Esophagus (tissue), 2 donors: ENCODE measurements at regions not wholly inside any gene's neighbourhood (a gene's known extent, or its start where the extent isn't known, plus 50 kb on each side); places are given as distances from the start of the nearest gene placed in this dataset.

ENCODE experiments used
- H3K27ac ChIP-seq, 2 donors: one replicate each; pipeline ENCODE4 v1.5.1; 2013; ENCODE audit warnings: low read depth in 2 of 2, mild to moderate bottlenecking in 2 of 2, inconsistent platforms in 1 of 2, low read length in 1 of 2, moderate library complexity in 1 of 2
- H3K27me3 ChIP-seq, 2 donors: one replicate each; pipeline ENCODE4 v1.6.1; 2013; ENCODE audit warnings: low read length in 2 of 2, control low read depth in 1 of 2, mild to moderate bottlenecking in 1 of 2; ENCODE audit not compliant: insufficient read depth in 2 of 2, control insufficient read depth in 1 of 2
- H3K36me3 ChIP-seq, 2 donors: one replicate each; pipeline ENCODE4 v1.6.1; 2013; ENCODE audit warnings: low read length in 1 of 2; ENCODE audit not compliant: control insufficient read depth in 2 of 2, insufficient read depth in 2 of 2
- H3K4me1 ChIP-seq, 2 donors: one replicate each; pipeline ENCODE4 v1.6.1; 2013; ENCODE audit warnings: low read length in 1 of 2; ENCODE audit not compliant: control insufficient read depth in 2 of 2, insufficient read depth in 2 of 2
- H3K4me3 ChIP-seq, 2 donors: one replicate each; pipeline ENCODE4 v1.5.1; 2013; ENCODE audit warnings: low read length in 2 of 2, mild to moderate bottlenecking in 2 of 2, low read depth in 1 of 2, moderate library complexity in 1 of 2
- H3K9me3 ChIP-seq, 2 donors: one replicate each; pipeline ENCODE4 v1.6.1; 2013; ENCODE audit warnings: mild to moderate bottlenecking in 2 of 2, low read depth in 1 of 2, low read length in 1 of 2, moderate library complexity in 1 of 2; ENCODE audit not compliant: control insufficient read depth in 2 of 2, insufficient read depth in 1 of 2
- WGBS, 2 donors: extraction: QIAGEN DNeasy Blood & Tissue Kit; methylation state at CpG; one replicate each; pipeline ENCODE4 v1.1.7; 2013; 5-methylcytosine and 5-hydroxymethylcytosine counted together
- donor health status: healthy with polysubstance abuse.
- donor health status: Bipolar disorder and iron deficiency.

DNA sequence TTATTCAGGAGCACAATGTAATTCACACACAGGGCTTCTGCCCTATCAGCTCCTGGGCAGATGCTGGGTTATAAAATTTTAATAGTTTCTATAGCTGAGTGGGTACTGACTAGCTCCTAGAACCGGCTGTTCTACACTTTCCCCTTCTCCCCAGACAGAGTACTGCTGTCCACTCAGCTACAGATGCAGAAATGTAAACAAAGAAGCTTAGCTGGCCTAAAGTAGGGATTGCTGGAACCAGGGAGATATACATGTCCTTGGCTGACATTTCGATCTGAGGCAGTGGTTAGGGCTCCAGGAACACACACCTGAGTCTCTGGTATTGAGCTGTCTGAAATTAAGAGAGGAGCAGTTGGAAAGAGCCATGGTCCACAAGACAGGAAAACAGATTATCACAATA is 211.5 kb upstream of the USP24 start:
- Histone ChIP-seq H3K4me1 (peaks cover 0 to 4% of the 10 kb centered on the region in 2 donors), H3K27ac (no peak overlapping the region), H3K9me3 (no peaks in the 10 kb centered on the region), H3K36me3 (no peaks in the 10 kb centered on the region), H3K27me3 (no peaks in the 10 kb centered on the region), H3K4me3 (no peak overlapping the region)
- 56 to 69% methylated on average over 2 of the region's 2 CpGs for WGBS, 2 donors

GRCh38 chr1:55426156-55426555 is 211.0 kb upstream of the USP24 start:
- H3K27ac ChIP-seq: no peak overlapping the region
- no peaks in the 10 kb centered on the region for H3K9me3 ChIP-seq
- 74 to 81% methylated on average over 5 of the region's 5 CpGs for WGBS, 2 donors
- H3K27me3 ChIP-seq: no peaks in the 10 kb centered on the region
- peaks cover 0 to 4% of the 10 kb centered on the region in 2 donors for H3K4me1 ChIP-seq
- H3K4me3 ChIP-seq: no peak overlapping the region
- no peaks in the 10 kb centered on the region for H3K36me3 ChIP-seq

- H3K4me1 ChIP-seq: peaks cover 0 to 4% of the 10 kb centered on the region in 2 donors
- H3K9me3 ChIP-seq: no peaks in the 10 kb centered on the region
- no peak overlapping the region for H3K4me3 ChIP-seq
- 91 to 94% methylated on average over 9 of the region's 9 CpGs for WGBS, 2 donors
- no peaks in the 10 kb centered on the region for H3K36me3 ChIP-seq
- H3K27ac ChIP-seq: no peak overlapping the region
- no peaks in the 10 kb centered on the region for H3K27me3 ChIP-seq
These were observed 210.3 kb upstream of the USP24 start for GRCh38 chr1:55425310-55425930.

- H3K4me1 ChIP-seq: no peaks in the 10 kb centered on the region
- H3K36me3 ChIP-seq: no peaks in the 10 kb centered on the region
- WGBS, 2 donors: 69 to 77% methylated on average over 1 of the region's 1 CpG
- no peaks in the 10 kb centered on the region for H3K27me3 ChIP-seq
- H3K9me3 ChIP-seq: no peaks in the 10 kb centered on the region
- H3K4me3 ChIP-seq: no peak overlapping the region
- H3K27ac ChIP-seq: no peak overlapping the region
These were observed 208.2 kb upstream of the USP24 start for GRCh38 chr1:55423376-55423775.

GRCh38 chr1:55420929-55421716 is 206.0 kb upstream of the USP24 start:
- Histone ChIP-seq H3K9me3 (no peaks in the 10 kb centered on the region), H3K4me1 (no peaks in the 10 kb centered on the region), H3K4me3 (no peak overlapping the region), H3K36me3 (no peaks in the 10 kb centered on the region), H3K27me3 (no peaks in the 10 kb centered on the region), H3K27ac (no peak overlapping the region)
- 60 to 61% methylated on average over 3 of the region's 3 CpGs for WGBS, 2 donors

GRCh38 chr1:55420026-55420425 is 204.9 kb upstream of the USP24 start:
- Histone ChIP-seq H3K9me3 (no peaks in the 10 kb centered on the region), H3K4me3 (no peak overlapping the region), H3K27me3 (no peaks in the 10 kb centered on the region), H3K4me1 (no peaks in the 10 kb centered on the region), H3K36me3 (no peaks in the 10 kb centered on the region), H3K27ac (no peak overlapping the region)
- 63 to 67% methylated on average over 2 of the region's 2 CpGs for WGBS, 2 donors

DNA sequence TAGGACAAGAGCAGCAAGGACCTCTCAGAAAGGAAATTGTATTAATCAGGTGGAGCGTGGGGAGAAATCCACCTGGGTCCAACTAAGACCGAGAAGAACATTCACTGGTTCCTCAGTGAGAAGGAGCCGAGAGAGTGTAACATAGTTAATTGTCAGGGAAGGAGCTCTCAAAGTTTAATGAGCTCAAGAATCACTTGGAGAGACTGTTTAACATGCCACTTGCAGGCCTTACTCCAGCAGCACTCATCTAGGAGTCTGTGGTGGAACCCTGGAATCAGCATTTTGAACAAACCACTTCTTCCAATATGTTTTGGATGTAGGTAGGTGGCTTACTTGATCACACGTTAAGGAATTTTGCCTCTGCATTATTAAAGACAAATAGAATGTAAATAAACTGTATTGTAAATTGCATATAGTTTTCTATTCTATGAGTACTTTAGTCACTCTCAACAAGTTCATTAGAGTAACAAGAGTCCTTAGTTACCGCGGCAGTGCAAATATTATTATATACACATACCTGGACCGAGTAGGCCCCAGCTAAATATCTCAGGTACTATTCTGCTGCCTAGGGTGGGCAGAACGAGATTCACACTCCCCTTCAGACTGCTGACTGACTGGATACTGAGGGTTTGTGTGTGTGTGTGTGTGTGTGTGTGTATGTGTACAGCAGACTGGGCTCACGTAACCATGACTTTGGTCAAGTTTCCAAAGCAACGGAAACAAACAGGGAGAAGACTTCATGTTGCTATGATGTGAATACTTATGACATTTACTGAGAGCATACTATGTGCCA is 203.2 kb upstream of the USP24 start:
- H3K9me3 ChIP-seq: no peaks in the 10 kb centered on the region
- no peak overlapping the region for H3K4me3 ChIP-seq
- no peak overlapping the region for H3K27ac ChIP-seq
- H3K4me1 ChIP-seq: no peaks in the 10 kb centered on the region
- H3K27me3 ChIP-seq: no peaks in the 10 kb centered on the region
- 84 to 86% methylated on average over 10 of the region's 10 CpGs for WGBS, 2 donors
- H3K36me3 ChIP-seq: no peaks in the 10 kb centered on the region

- WGBS, 2 donors: 93 to 95% methylated on average over 2 of the region's 2 CpGs
- H3K27ac ChIP-seq: no peak overlapping the region
- H3K4me1 ChIP-seq: no peaks in the 10 kb centered on the region
- no peaks in the 10 kb centered on the region for H3K9me3 ChIP-seq
- no peaks in the 10 kb centered on the region for H3K27me3 ChIP-seq
- no peaks in the 10 kb centered on the region for H3K36me3 ChIP-seq
- H3K4me3 ChIP-seq: no peak overlapping the region
These were observed 201.1 kb upstream of the USP24 start for GRCh38 chr1:55416164-55416842.

- H3K36me3 ChIP-seq: no peaks in the 10 kb centered on the region
- H3K4me3 ChIP-seq: no peak overlapping the region
- H3K27me3 ChIP-seq: no peaks in the 10 kb centered on the region
- H3K9me3 ChIP-seq: no peaks in the 10 kb centered on the region
- no peak overlapping the region for H3K27ac ChIP-seq
- no peaks in the 10 kb centered on the region for H3K4me1 ChIP-seq
These were observed 198.1 kb upstream of the USP24 start for GRCh38 chr1:55413286-55413685.
